Adrenal gland (tissue), 9 donors: ENCODE measurements at regions not wholly inside any gene's neighbourhood (a gene's known extent, or its start where the extent isn't known, plus 50 kb on each side); places are given as distances from the start of the nearest gene placed in this dataset.

Source experiments
- DNase-seq, 7 donors: peaks; one replicate each; pipeline ENCODE4 v3.0.0-alpha.2; 2019 to 2020
- H3K27ac ChIP-seq, 5 donors: fragments of 200-600 bp; sonication (generic) in 4 of 5; 1 replicate in 3 of 5; 2 replicates in 2 of 5; pipeline versions ENCODE4 v1.5.1 to v1.8.0; 2016 to 2020; ENCODE audit warnings: mild to moderate bottlenecking in 1 of 5
- H3K27me3 ChIP-seq: fragments of 200-600 bp; 2 replicates; pipeline ENCODE4 v1.8.0; 2021
- H3K36me3 ChIP-seq, 2 donors: fragments of 200-600 bp; replicated peaks in 1 of 2; 1 replicate in 1 of 2; 2 replicates in 1 of 2; pipeline versions ENCODE4 v1.5.1 to v1.8.0; 2018 to 2022
- H3K4me1 ChIP-seq, 2 donors: fragments of 200-600 bp; replicated peaks in 1 of 2; 1 replicate in 1 of 2; 2 replicates in 1 of 2; pipeline versions ENCODE4 v1.5.1 to v1.8.0; 2018 to 2021
- H3K4me3 ChIP-seq, 4 donors: fragments of 200-600 bp; sonication (generic) in 3 of 4; one replicate each; pipeline ENCODE4 v1.5.1; 2016 to 2018
- H3K9me3 ChIP-seq, 3 donors: fragments of 200-600 bp; sonication (generic) in 1 of 3; replicated peaks in 1 of 3; 1 replicate in 2 of 3; 2 replicates in 1 of 3; pipeline versions ENCODE4 v1.5.1 to v1.8.0; 2016 to 2021
- CTCF ChIP-seq, 6 experiments: fragments of 450-650 bp in 4 of 6; fragments of 200-600 bp in 2 of 6; sonication (generic) in 1 of 6; IDR thresholded peaks; 1 replicate in 5 of 6; 2 replicates in 1 of 6; pipeline versions ENCODE4 v1.5.1 to v1.8.0; 2016 to 2021; ENCODE audit warnings: antibody characterized with exemption in 6 of 6, mild to moderate bottlenecking in 2 of 6, moderate library complexity in 1 of 6
- POLR2A ChIP-seq, 2 donors: fragments of 450-650 bp; IDR thresholded peaks; one replicate each; pipeline ENCODE4 v1.6.1; 2017; ENCODE audit warnings: antibody characterized with exemption in 2 of 2, mild to moderate bottlenecking in 2 of 2, moderate library complexity in 1 of 2
- WGBS, 4 donors: extraction: QIAGEN DNeasy Blood & Tissue Kit in 2 of 4; methylation state at CpG; one replicate each; pipeline versions ENCODE4 v1.1.5 to v1.1.7; 2013 to 2017; 5-methylcytosine and 5-hydroxymethylcytosine counted together
- intact Hi-C, 2 donors: fragments of 100-400 bp; cut with DNase I; formaldehyde crosslinking; loops; one replicate each; pipeline versions ENCODE4 v1.14.1 to v1.15.0; 2022 to 2023
- donor health status: healthy with polysubstance abuse.
- donor health status: Bipolar disorder and iron deficiency.
- donor health status: DM: yes; HTN: yes; CAD: no.
- donor health status: DM: no; HTN: no; CAD: no.
- donor health status: DM: no; HTN: no; CAD: no.

DNA sequence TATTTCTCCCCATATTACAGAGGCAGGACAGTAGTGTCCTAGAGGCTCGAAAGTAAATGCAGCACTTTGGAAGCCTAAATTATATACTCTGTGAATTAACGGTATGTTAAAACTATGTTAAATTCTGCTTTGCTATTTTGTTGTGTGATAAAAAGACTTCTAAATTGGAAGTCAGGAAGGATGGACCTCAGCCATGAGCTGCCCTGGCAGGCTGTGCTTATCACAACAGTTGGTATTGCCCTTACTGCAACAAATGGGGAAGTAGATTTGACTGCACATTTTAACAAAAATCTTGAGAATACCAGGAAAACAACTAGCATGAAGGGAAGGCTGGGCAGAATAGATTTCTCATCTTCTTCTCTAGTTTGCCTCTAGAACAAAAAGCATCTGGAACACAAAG, 706.6 kb downstream of the SI start:
- intact Hi-C loops: no loop called here

GRCh38 chr3:164370970-164371369, 707.3 kb downstream of the SI start:
- DNase-seq: no peak
- intact Hi-C loops: no loop called here
- Histone ChIP-seq H3K27ac (no peak overlapping the region), H3K9me3 (no peaks in the 10 kb centered on the region), H3K36me3 (no peaks in the 10 kb centered on the region), H3K4me3 (no peak overlapping the region), H3K27me3 (no peaks in the 10 kb centered on the region), H3K4me1 (no peaks in the 10 kb centered on the region)
- 65 to 73% (median 71%) methylated on average over 5 of the region's 5 CpGs for WGBS, 4 donors
- TF ChIP-seq POLR2A (IDR thresholded peaks at IDR 0.05) (no peak), CTCF (IDR thresholded peaks at IDR 0.05) (no peak)

More for the DNA sequence above, 706.6 kb downstream of the SI start:
- no peaks in the 10 kb centered on the region for H3K36me3 ChIP-seq
- no peak overlapping the region for H3K4me3 ChIP-seq
- no peaks in the 10 kb centered on the region for H3K27me3 ChIP-seq
- no peak for DNase-seq
- H3K4me1 ChIP-seq: no peaks in the 10 kb centered on the region
- 59 to 78% (median 74%) methylated on average over 2 of the region's 2 CpGs for WGBS, 4 donors
- H3K9me3 ChIP-seq: no peaks in the 10 kb centered on the region
- H3K27ac ChIP-seq: no peak overlapping the region
- TF ChIP-seq CTCF (IDR thresholded peaks at IDR 0.05) (no peak), POLR2A (IDR thresholded peaks at IDR 0.05) (no peak)

GRCh38 chr3:164365242-164365641, 713.1 kb downstream of the SI start:
- H3K27ac ChIP-seq: no peak overlapping the region
- no peaks in the 10 kb centered on the region for H3K9me3 ChIP-seq
- H3K4me1 ChIP-seq: no peaks in the 10 kb centered on the region
- intact Hi-C loops: no loop called here
- no peak overlapping the region for H3K4me3 ChIP-seq
- 56 to 87% (median 77%) methylated on average over 1 of the region's 1 CpG for WGBS, 4 donors
- no peaks in the 10 kb centered on the region for H3K27me3 ChIP-seq
- no peak for DNase-seq
- no peaks in the 10 kb centered on the region for H3K36me3 ChIP-seq
- TF ChIP-seq POLR2A (IDR thresholded peaks at IDR 0.05) (no peak), CTCF (IDR thresholded peaks at IDR 0.05) (no peak)

- TF ChIP-seq POLR2A (IDR thresholded peaks at IDR 0.05): no peak
- TF ChIP-seq CTCF (IDR thresholded peaks at IDR 0.05): no peak
- Histone ChIP-seq H3K4me3 (no peak overlapping the region), H3K27ac (no peak overlapping the region), H3K36me3 (no peaks in the 10 kb centered on the region), H3K27me3 (no peaks in the 10 kb centered on the region), H3K9me3 (no peaks in the 10 kb centered on the region), H3K4me1 (no peaks in the 10 kb centered on the region)
- DNase-seq: no peak
- intact Hi-C loops: no loop called here
- 53 to 69% (median 59%) methylated on average over 6 of the region's 6 CpGs for WGBS, 4 donors
These were observed 714.2 kb downstream of the SI start for GRCh38 chr3:164364111-164364510.
